GOT3 (cell line): ENCODE measurements at regions not wholly inside any gene's neighbourhood (a gene's known extent, or its start where the extent isn't known, plus 50 kb on each side); places are given as distances from the start of the nearest gene placed in this dataset.
"Not testable (repeated sequence)": the region's sequence is repeated elsewhere in the genome, so short reads cannot be mapped to it uniquely, and the experiment has no call there.

Experiments
- DNase-seq: peaks from one replicate; lab custom pipeline; 2025; ENCODE audit warnings: mixed read lengths; lab: John Stamatoyannopoulos, UW

GRCh38 chr5:91928754-91929521 is 545.8 kb upstream of the ARRDC3 start:
- no peak for DNase-seq

- DNase-seq: no peak
Observed at GRCh38 chr5:91927439-91927838, 544.3 kb upstream of the ARRDC3 start.

DNA sequence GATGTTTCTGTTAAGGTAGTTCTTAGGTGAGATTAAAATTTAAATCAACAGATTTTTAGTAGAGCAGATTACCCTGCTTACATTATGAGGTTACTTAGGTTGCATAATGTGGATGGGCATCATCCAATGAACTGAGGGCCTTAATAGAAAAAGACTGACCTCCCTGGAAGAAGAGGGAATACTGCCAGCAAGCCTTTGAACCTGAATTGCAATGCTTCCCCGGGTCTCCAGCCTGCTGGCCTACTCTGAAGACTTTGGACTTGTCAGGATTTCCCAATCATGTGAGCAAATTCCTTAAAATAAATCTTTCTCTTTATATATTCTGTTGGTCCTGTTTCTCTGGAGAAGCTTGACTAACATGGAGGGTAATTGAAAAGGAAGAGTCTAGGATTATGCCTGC is 542.1 kb upstream of the ARRDC3 start:
- DNase-seq: no peak

GRCh38 chr5:91917037-91917814 is 534.1 kb upstream of the ARRDC3 start:
- not testable (repeated sequence) for DNase-seq

GRCh38 chr5:91910655-91911054 is 527.5 kb upstream of the ARRDC3 start:
- no peak for DNase-seq

- no peak for DNase-seq
Observed at GRCh38 chr5:91910247-91910646, 527.1 kb upstream of the ARRDC3 start.

- no peak for DNase-seq
Observed at GRCh38 chr5:91906494-91906893, 523.4 kb upstream of the ARRDC3 start.

- no peak for DNase-seq
Observed at GRCh38 chr5:91906027-91906426, 522.9 kb upstream of the ARRDC3 start.

DNA sequence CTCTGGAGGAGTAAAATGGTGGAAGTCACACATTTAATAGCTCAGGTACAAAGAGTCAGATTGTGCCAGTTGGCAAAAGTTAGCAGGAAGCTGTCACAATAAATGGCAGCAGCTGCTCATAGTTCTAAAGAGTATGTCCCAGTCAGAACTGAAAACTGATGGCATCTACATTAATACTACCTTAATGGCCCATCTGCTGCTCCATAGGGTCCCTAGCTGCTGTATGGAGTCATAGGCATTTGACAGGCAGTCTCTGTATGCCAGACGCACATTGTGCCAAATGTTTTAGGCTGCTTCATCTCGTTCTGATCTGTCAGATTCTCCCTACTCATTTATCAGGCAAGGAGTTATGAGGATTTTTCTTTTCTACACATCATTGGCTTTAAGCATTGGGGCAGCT is 515.8 kb upstream of the ARRDC3 start:
- no peak for DNase-seq

GRCh38 chr5:91898019-91898418 is 514.9 kb upstream of the ARRDC3 start:
- no peak for DNase-seq

- no peak for DNase-seq
Observed at GRCh38 chr5:91888810-91889209, 505.7 kb upstream of the ARRDC3 start.

GRCh38 chr5:91885291-91886265 is 502.5 kb upstream of the ARRDC3 start:
- no peak for DNase-seq

GRCh38 chr5:91884036-91884435 is 500.9 kb upstream of the ARRDC3 start:
- DNase-seq: no peak

GRCh38 chr5:91875196-91875779 is 492.2 kb upstream of the ARRDC3 start:
- DNase-seq: no peak

DNA sequence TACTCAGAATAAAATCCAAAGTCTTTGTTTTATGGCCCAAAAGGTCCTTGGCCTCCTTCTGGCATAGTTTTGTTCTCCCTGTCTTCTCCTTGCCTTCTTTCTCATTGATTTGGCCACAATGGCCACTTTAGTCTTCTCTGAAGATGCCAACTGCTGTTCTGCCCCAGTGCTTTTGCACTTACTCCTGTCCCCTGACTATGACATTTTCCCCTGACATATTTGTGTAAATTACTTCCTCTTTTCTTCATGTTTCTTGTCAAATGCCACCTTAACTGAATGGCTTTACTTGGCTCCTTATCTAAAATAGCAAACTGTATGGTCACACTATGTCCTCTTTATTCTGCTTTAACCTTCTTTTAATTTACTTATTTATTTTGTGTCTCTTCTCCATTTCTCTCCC is 484.7 kb upstream of the ARRDC3 start:
- no peak for DNase-seq

- DNase-seq: no peak
Observed at GRCh38 chr5:91865915-91866314, 482.8 kb upstream of the ARRDC3 start.

GRCh38 chr5:91864962-91865361 is 481.8 kb upstream of the ARRDC3 start:
- DNase-seq: no peak

- DNase-seq: no peak
Observed at GRCh38 chr5:91851670-91852069, 468.6 kb upstream of the ARRDC3 start.

DNA sequence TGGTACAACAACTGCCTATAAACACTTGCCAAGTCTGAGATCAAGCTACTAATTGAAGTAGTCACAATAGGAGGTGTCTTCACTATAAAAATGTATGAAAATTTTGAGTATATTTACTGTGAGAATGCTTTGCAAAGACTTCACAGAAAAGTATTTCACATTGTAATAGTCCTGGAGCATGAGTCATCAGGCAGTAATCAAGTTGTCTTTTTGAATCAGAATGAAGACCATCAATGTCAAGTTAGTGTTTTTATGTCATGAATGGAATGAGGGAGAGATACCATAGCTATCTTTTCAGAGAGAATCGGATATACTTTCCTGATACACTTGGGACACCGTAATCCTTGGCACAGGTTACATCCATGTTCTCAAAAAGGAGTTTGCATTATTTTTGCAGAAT is 466.9 kb upstream of the ARRDC3 start:
- no peak for DNase-seq

DNA sequence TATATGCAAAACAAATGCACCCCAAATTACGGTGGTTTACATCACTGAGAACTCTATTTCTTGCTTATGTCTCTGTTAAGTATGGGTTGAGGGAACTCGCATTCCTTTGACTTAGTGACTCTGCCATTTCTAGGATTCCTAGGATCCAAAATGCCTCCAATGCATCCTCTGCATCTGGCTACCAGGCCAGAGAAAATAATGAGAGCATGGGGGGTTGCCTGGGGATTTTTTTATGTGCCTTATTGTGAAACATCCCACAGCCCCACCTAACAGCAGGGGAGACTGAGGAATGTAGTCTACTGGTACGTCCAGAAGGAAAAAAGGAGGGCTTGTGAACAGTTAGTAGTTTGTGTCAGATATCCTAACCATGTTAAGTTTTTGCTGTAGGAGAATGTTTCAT is 466.0 kb upstream of the ARRDC3 start:
- no peak for DNase-seq

- DNase-seq: no peak
Observed at GRCh38 chr5:91848453-91848852, 465.3 kb upstream of the ARRDC3 start.

- DNase-seq: no peak
Observed at GRCh38 chr5:91841423-91841822, 458.3 kb upstream of the ARRDC3 start.
